ENCODE measurements at regions not wholly inside any gene's neighbourhood (a gene's known extent, or its start where the extent isn't known, plus 50 kb on each side); places are given as distances from the start of the nearest gene placed in this dataset.

DNA sequence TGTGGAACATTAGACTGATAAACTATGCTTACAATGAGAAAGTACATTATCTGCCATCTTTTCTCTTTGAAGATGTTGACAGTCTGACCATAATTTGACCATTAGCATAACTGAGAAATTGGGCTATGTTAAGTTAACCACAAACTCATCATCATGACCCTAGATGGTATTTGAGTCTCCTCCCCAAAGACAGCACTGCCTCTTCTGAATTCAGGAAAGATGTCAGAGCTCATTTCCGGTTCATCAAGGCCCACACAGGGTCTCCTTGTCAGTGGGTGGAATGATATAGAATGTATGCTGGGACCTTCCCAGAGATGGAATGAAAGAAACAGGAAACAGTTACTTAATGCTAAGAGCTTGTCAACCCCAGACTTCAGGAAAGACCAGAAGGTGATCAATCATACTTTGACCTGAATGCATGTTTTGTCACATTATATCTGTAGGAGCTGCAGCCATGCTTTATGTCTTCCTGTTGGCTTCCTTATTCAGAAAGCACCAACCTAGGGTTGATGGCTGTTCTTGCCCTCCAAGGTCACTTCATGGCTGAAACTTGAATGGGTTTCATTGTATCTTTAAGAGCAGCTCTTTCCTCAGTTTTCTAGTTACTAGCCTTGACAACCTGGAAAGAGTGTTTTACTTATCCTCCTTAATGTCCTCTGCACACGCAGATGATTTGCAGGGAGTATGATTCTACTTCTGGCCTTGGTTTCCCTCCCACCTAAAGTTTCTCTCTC is 99.1 kb upstream of the NEUROD1 start:
- Histone ChIP-seq H3K27ac (ENCODE audit: low read depth, low read length) (no peak overlapping the region), H3K4me3 (ENCODE audit: low read depth in 1 of 5, low read length in 5 of 5) (no peak overlapping the region), H3K9ac (ENCODE audit: low read length in 5 of 5) (no peak overlapping the region), H3K36me3 (ENCODE audit: control insufficient read depth in 5 of 5, insufficient read depth in 5 of 5, low read length in 5 of 5) (no peaks in the 10 kb centered on the region), H3K9me3 (ENCODE audit: control insufficient read depth in 5 of 5, low read length in 5 of 5) (no peaks in the 10 kb centered on the region), H3K27me3 (ENCODE audit: control insufficient read depth in 5 of 5, insufficient read depth in 4 of 5, low read length in 5 of 5) (no peaks in the 10 kb centered on the region), H3K4me1 (ENCODE audit: control insufficient read depth in 5 of 5, insufficient read depth in 5 of 5, low read length in 5 of 5) (peaks cover 0 to 13% (median 0%) of the 10 kb centered on the region in 5 donors)

DNA sequence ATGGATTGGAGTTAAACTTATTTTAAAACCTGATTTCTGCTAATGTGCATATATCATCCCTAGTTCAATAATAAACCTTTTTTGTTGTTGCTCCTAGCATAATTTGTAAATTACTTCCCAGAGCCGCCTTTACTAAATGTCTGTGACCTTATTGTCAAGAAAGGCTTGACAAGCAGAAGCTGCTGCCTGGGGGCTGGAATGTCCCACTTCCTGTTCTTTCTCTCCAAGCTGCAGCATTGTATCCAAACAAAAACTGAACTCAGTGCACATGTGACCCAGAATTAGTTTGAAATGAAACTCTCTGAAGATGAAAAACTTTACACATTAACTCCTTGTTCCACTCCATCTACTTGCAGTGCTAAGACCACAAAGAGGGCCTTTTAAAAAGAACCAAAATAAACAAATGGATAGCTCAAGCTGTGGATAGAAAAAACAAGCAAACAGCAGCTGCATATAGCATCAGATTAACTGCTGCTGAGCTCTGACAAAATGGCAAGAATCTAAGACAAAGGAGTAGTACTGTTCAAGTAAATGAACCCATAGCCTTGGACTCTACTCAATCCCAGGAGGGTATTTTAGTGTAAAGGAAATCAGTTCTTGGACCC is 99.8 kb upstream of the NEUROD1 start:
- Histone ChIP-seq H3K27me3 (ENCODE audit: control insufficient read depth in 5 of 5, insufficient read depth in 4 of 5, low read length in 5 of 5) (no peaks in the 10 kb centered on the region), H3K9ac (ENCODE audit: low read length in 5 of 5) (no peak overlapping the region), H3K9me3 (ENCODE audit: control insufficient read depth in 5 of 5, low read length in 5 of 5) (no peaks in the 10 kb centered on the region), H3K4me1 (ENCODE audit: control insufficient read depth in 5 of 5, insufficient read depth in 5 of 5, low read length in 5 of 5) (peaks cover 0 to 13% (median 0%) of the 10 kb centered on the region in 5 donors), H3K36me3 (ENCODE audit: control insufficient read depth in 5 of 5, insufficient read depth in 5 of 5, low read length in 5 of 5) (no peaks in the 10 kb centered on the region), H3K4me3 (ENCODE audit: low read depth in 1 of 5, low read length in 5 of 5) (no peak overlapping the region), H3K27ac (ENCODE audit: low read depth, low read length) (no peak overlapping the region)

DNA sequence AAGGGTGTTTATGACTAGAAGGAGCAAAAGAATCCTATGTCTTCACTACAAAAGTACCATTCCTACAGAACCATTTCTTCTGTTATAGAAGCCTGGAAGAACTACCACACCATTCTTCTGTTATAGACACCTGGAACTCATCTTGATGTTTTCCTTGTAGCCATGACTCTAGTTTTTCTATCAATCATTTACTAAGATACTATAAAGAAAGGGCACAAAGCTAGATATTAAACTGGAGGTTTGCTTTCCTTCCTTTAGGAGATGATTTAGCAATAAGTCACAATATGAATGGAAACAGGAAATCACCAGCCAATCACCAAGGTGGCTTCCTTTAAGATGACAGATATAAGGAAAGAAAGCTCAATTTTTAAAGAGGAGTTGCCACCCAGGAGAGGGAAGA is 100.3 kb upstream of the NEUROD1 start:
- H3K9ac ChIP-seq (ENCODE audit: low read length in 5 of 5): no peak overlapping the region
- H3K27me3 ChIP-seq (ENCODE audit: control insufficient read depth in 5 of 5, insufficient read depth in 4 of 5, low read length in 5 of 5): no peaks in the 10 kb centered on the region
- H3K4me1 ChIP-seq (ENCODE audit: control insufficient read depth in 5 of 5, insufficient read depth in 5 of 5, low read length in 5 of 5): peaks cover 0 to 13% (median 0%) of the 10 kb centered on the region in 5 donors
- H3K36me3 ChIP-seq (ENCODE audit: control insufficient read depth in 5 of 5, insufficient read depth in 5 of 5, low read length in 5 of 5): no peaks in the 10 kb centered on the region
- H3K9me3 ChIP-seq (ENCODE audit: control insufficient read depth in 5 of 5, low read length in 5 of 5): no peaks in the 10 kb centered on the region
- H3K27ac ChIP-seq (ENCODE audit: low read depth, low read length): no peak overlapping the region
- H3K4me3 ChIP-seq (ENCODE audit: low read depth in 1 of 5, low read length in 5 of 5): no peak overlapping the region

DNA sequence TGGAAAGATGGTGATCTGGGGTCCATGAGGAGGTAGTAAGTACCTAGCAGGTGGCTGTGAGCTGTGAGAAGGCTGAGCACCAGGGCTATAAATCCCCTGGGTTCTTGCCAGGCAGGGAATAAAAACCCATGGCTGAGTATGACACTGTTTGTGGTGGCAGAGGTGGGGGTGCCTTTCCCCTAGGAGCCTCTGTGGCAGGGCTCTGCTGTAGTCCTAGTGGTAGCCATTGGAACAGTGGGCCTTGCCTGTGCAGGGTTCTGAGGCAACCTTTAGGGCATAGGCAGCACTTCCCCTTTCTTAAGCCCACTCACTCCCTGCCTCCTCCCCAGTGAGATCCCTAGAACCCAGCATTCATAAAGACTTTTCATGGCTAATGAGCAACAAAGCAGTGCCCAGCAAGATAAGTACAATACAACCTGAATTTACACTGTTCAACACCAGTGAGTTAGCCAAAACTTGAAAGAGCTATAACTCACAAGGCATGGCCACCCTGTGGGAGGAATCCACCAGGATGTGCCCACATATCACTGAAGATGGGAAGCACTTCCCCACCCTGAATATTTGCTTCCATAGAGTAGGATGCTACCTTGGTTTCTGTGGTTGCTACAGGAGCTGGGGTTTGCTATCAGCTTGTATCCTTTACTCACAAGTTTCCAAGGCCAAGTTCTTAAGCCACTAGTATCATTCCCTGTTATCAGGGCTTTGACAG is 100.9 kb upstream of the NEUROD1 start:
- H3K4me3 ChIP-seq (ENCODE audit: low read depth in 1 of 5, low read length in 5 of 5): no peak overlapping the region
- no peak overlapping the region for H3K9ac ChIP-seq (ENCODE audit: low read length in 5 of 5)
- peaks cover 0 to 13% (median 0%) of the 10 kb centered on the region in 5 donors for H3K4me1 ChIP-seq (ENCODE audit: control insufficient read depth in 5 of 5, insufficient read depth in 5 of 5, low read length in 5 of 5)
- H3K9me3 ChIP-seq (ENCODE audit: control insufficient read depth in 5 of 5, low read length in 5 of 5): no peaks in the 10 kb centered on the region
- H3K27ac ChIP-seq (ENCODE audit: low read depth, low read length): no peak overlapping the region
- H3K36me3 ChIP-seq (ENCODE audit: control insufficient read depth in 5 of 5, insufficient read depth in 5 of 5, low read length in 5 of 5): no peaks in the 10 kb centered on the region
- no peaks in the 10 kb centered on the region for H3K27me3 ChIP-seq (ENCODE audit: control insufficient read depth in 5 of 5, insufficient read depth in 4 of 5, low read length in 5 of 5)

DNA sequence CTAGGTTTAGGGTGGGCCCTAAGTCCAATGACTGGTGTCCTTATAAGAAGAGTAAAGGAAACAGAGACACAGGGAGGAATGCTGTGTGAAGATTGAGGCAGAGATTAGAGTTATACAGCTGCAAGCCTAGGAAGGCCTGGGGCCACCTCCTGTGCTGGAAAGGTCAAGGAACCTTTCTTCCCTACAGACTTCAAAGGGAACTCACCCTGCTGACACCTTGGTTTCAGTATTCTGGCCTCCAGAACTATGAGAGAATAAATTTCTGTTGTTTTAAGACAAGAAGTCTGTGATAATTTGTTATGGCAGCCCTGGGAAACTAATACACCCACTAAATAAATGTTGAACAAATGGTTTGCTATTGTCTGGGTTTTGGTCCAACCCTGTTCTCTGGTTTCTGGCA is 102.3 kb upstream of the NEUROD1 start:
- H3K4me3 ChIP-seq (ENCODE audit: low read depth in 1 of 5, low read length in 5 of 5): no peak overlapping the region
- H3K27ac ChIP-seq (ENCODE audit: low read depth, low read length): no peak overlapping the region
- H3K27me3 ChIP-seq (ENCODE audit: control insufficient read depth in 5 of 5, insufficient read depth in 4 of 5, low read length in 5 of 5): no peaks in the 10 kb centered on the region
- no peaks in the 10 kb centered on the region for H3K36me3 ChIP-seq (ENCODE audit: control insufficient read depth in 5 of 5, insufficient read depth in 5 of 5, low read length in 5 of 5)
- H3K9me3 ChIP-seq (ENCODE audit: control insufficient read depth in 5 of 5, low read length in 5 of 5): no peaks in the 10 kb centered on the region
- H3K4me1 ChIP-seq (ENCODE audit: control insufficient read depth in 5 of 5, insufficient read depth in 5 of 5, low read length in 5 of 5): peaks cover 0 to 13% (median 0%) of the 10 kb centered on the region in 5 donors
- no peak overlapping the region for H3K9ac ChIP-seq (ENCODE audit: low read length in 5 of 5)

DNA sequence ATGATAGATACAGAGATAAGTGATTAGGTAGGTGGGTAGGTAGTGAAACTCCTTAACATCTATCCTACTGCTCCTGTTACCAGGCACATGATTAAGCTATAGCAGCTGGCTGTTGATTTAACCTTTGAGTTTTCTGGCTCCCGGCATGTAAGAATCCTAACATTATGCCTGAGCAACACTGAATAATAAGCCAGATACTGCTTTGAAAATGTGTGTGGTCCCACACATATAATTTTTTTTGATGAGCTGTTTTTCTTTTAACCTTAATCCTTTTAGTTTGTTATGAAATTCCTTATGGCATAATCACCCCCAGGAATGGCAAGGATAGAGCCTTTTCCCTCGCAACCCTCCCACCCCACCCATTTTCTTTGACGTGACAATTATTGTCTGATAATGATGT is 104.2 kb upstream of the NEUROD1 start:
- H3K27ac ChIP-seq (ENCODE audit: low read depth, low read length): no peak overlapping the region

DNA sequence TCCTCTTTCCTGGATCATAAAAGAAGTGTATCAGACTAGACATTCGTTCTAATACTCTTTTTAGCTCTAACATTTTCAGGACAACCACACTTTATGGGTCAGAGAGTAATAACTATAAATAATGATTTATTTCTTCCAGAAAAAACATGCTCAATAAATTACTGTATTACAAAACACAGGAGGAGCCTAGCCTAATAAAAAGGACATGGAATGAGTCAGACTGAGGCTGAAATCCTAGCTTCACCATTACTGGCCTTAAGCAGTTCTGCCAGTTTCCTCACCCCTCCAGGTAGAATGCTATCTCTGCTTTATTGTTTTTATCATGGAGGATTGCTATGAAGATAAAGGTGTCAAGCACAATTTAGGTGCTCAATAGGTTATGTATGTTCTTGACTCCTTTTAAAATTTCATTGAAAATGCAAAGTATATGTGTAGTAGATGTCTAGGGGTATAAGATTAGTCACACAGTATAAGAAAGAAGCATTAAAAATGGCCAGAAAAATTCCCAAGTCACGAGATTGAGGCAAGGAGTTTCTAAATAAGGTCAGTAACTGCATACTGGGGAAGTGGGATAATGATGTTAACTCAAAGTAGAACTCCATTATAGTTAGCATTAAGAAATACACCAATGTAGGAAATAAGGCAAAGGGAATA is 105.5 kb upstream of the NEUROD1 start:
- H3K36me3 ChIP-seq (ENCODE audit: control insufficient read depth in 5 of 5, insufficient read depth in 5 of 5, low read length in 5 of 5): no peaks in the 10 kb centered on the region
- H3K4me3 ChIP-seq (ENCODE audit: low read depth in 1 of 5, low read length in 5 of 5): no peak overlapping the region
- no peak overlapping the region for H3K9ac ChIP-seq (ENCODE audit: low read length in 5 of 5)
- no peaks in the 10 kb centered on the region for H3K4me1 ChIP-seq (ENCODE audit: control insufficient read depth in 5 of 5, insufficient read depth in 5 of 5, low read length in 5 of 5)
- H3K9me3 ChIP-seq (ENCODE audit: control insufficient read depth in 5 of 5, low read length in 5 of 5): no peaks in the 10 kb centered on the region
- no peak overlapping the region for H3K27ac ChIP-seq (ENCODE audit: low read depth, low read length)
- no peaks in the 10 kb centered on the region for H3K27me3 ChIP-seq (ENCODE audit: control insufficient read depth in 5 of 5, insufficient read depth in 4 of 5, low read length in 5 of 5)

More for the DNA sequence above, 104.2 kb upstream of the NEUROD1 start:
- no peaks in the 10 kb centered on the region for H3K36me3 ChIP-seq (ENCODE audit: control insufficient read depth in 5 of 5, insufficient read depth in 5 of 5, low read length in 5 of 5)
- no peaks in the 10 kb centered on the region for H3K9me3 ChIP-seq (ENCODE audit: control insufficient read depth in 5 of 5, low read length in 5 of 5)
- no peak overlapping the region for H3K9ac ChIP-seq (ENCODE audit: low read length in 5 of 5)
- H3K4me1 ChIP-seq (ENCODE audit: control insufficient read depth in 5 of 5, insufficient read depth in 5 of 5, low read length in 5 of 5): peaks cover 0 to 12% (median 0%) of the 10 kb centered on the region in 5 donors
- no peaks in the 10 kb centered on the region for H3K27me3 ChIP-seq (ENCODE audit: control insufficient read depth in 5 of 5, insufficient read depth in 4 of 5, low read length in 5 of 5)
- no peak overlapping the region for H3K4me3 ChIP-seq (ENCODE audit: low read depth in 1 of 5, low read length in 5 of 5)

DNA sequence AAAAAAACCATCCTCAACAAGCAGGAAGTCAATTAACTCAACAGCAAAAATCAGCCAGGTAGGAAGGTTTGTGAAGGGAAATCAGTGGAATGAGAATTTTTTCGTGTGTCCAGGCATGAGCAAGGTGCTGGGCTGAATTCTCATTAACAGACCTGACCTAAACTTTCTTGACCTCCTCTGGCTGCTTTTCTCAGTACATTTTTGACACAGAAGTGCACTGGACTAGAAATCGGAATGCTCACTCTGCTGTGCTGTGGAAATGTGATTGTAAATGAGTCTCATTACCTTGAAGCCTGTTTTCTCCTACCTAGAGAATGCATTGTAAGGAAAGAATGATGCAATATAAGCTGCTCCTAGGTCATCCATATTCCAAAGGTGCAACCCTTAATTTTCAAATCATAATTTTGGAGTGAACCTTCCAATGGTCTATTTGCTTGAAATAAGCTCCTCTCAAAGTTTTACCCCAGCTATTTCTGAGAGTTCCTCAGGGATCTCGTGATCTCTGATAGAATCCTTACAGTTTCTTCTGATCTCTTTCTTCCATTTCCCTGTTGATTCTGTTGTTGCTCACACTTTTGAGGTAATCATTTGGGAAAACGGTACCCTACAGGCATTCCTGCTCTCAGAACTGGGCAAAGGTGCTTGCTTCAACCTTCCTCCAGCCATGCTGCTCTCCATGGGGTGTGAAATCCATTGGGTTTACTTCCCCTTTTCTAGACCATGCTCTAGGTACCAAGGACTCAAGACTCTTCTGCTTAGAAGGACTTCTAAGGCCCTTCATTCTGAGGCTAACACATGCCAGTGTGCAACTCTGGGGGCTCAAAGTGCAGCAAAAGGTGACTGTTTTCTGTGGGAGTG is 104.9 kb upstream of the ITPRID2 start:
- no peaks in the 10 kb centered on the region for H3K36me3 ChIP-seq (ENCODE audit: control insufficient read depth in 5 of 5, insufficient read depth in 5 of 5, low read length in 5 of 5)
- no peaks in the 10 kb centered on the region for H3K9me3 ChIP-seq (ENCODE audit: control insufficient read depth in 5 of 5, low read length in 5 of 5)
- no peaks in the 10 kb centered on the region for H3K27me3 ChIP-seq (ENCODE audit: control insufficient read depth in 5 of 5, insufficient read depth in 4 of 5, low read length in 5 of 5)
- H3K9ac ChIP-seq (ENCODE audit: low read length in 5 of 5): no peak overlapping the region
- no peak overlapping the region for H3K4me3 ChIP-seq (ENCODE audit: low read depth in 1 of 5, low read length in 5 of 5)
- H3K4me1 ChIP-seq (ENCODE audit: control insufficient read depth in 5 of 5, insufficient read depth in 5 of 5, low read length in 5 of 5): no peaks in the 10 kb centered on the region
- no peak overlapping the region for H3K27ac ChIP-seq (ENCODE audit: low read depth, low read length)

DNA sequence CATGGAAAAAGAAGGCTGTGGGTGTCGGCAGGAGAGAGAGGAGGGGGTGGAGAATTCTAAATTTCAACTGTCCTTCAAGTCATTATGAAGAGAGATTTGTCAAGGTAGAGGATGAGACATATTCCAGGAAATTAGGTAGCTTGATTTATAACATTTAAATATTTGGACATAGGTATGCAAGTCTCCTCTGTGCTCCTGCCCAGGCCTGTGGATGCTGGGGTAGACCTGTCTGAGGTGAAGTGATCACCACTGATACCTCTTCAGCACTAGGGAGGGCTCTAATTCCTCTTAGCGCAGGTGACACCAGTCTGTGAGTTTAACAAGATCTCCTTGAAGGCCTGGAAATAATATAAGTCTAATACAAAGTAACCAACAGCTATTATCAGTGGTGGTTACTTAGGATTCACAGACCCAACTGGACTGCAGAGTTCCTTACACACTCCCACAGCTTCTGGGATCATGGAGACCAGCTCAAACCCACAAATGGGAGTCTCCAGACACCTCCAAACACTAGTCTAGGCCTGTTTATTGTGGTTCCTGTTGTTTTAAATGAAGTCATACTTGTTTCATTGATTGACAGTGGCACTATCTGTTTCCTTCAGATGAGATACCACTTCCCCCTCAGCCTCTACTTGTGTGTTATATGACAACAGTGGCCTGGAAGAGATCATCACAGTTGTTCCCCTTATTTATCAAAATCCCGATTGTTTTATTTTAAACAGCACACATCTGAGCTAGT is 104.1 kb upstream of the ITPRID2 start:
- H3K27me3 ChIP-seq (ENCODE audit: control insufficient read depth in 5 of 5, insufficient read depth in 4 of 5, low read length in 5 of 5): no peaks in the 10 kb centered on the region
- H3K9ac ChIP-seq (ENCODE audit: low read length in 5 of 5): no peak overlapping the region
- H3K4me1 ChIP-seq (ENCODE audit: control insufficient read depth in 5 of 5, insufficient read depth in 5 of 5, low read length in 5 of 5): no peaks in the 10 kb centered on the region
- H3K27ac ChIP-seq (ENCODE audit: low read depth, low read length): no peak overlapping the region
- no peaks in the 10 kb centered on the region for H3K9me3 ChIP-seq (ENCODE audit: control insufficient read depth in 5 of 5, low read length in 5 of 5)
- H3K36me3 ChIP-seq (ENCODE audit: control insufficient read depth in 5 of 5, insufficient read depth in 5 of 5, low read length in 5 of 5): no peaks in the 10 kb centered on the region
- H3K4me3 ChIP-seq (ENCODE audit: low read depth in 1 of 5, low read length in 5 of 5): no peak overlapping the region
